Stomach (tissue), 8 donors: ENCODE measurements at regions not wholly inside any gene's neighbourhood (a gene's known extent, or its start where the extent isn't known, plus 50 kb on each side); places are given as distances from the start of the nearest gene placed in this dataset.

Experiments
- DNase-seq, 2 donors: peaks; one replicate each; pipeline versions ENCODE4 v3.0.0 to v3.0.0-alpha.2; 2013 to 2019
- H3K27ac ChIP-seq, 5 donors: fragments of 200-600 bp in 4 of 5; sonication (generic) in 4 of 5; one replicate each; pipeline ENCODE4 v1.5.1; 2013 to 2019; ENCODE audit warnings: mild to moderate bottlenecking in 1 of 5, moderate library complexity in 1 of 5
- H3K27me3 ChIP-seq, 3 donors: fragments of 200-600 bp; sonication (generic); one replicate each; pipeline ENCODE4 v1.5.1; 2017 to 2019; ENCODE audit warnings: mixed run types in 1 of 3
- H3K36me3 ChIP-seq, 4 donors: fragments of 200-600 bp; sonication (generic); 1 replicate in 3 of 4; 2 replicates in 1 of 4; pipeline ENCODE4 v1.5.1; 2016 to 2019
- H3K4me1 ChIP-seq, 4 donors: fragments of 200-600 bp; sonication (generic); one replicate each; pipeline ENCODE4 v1.5.1; 2016 to 2019
- H3K4me3 ChIP-seq, 4 donors: fragments of 200-600 bp; sonication (generic) in 3 of 4; one replicate each; pipeline ENCODE4 v1.5.1; 2016 to 2019; ENCODE audit warnings: mild to moderate bottlenecking in 1 of 4
- H3K9me3 ChIP-seq, 4 donors: fragments of 200-600 bp; sonication (generic); one replicate each; pipeline ENCODE4 v1.5.1; 2016 to 2019
- EP300 ChIP-seq: sonication (generic); formaldehyde crosslinking; IDR thresholded peaks from one replicate; pipeline ENCODE4 v1.6.1; 2017; ENCODE audit warnings: antibody characterized with exemption
- POLR2A ChIP-seq, 4 donors: fragments of 450-650 bp; IDR thresholded peaks; one replicate each; pipeline ENCODE4 v1.6.1; 2016; ENCODE audit warnings: antibody characterized with exemption in 4 of 4, control low read depth in 2 of 4, mild to moderate bottlenecking in 1 of 4, moderate library complexity in 1 of 4
- POLR2AphosphoS5 ChIP-seq, 3 donors: sonication (generic); formaldehyde crosslinking; IDR thresholded peaks; one replicate each; pipeline ENCODE4 v1.6.1; 2016; ENCODE audit warnings: antibody characterized with exemption in 3 of 3
- WGBS, 5 donors: extraction: QIAGEN DNeasy Blood & Tissue Kit in 3 of 5; methylation state at CpG; one replicate each; pipeline versions ENCODE4 v1.1.5 to v1.1.7; 2013 to 2018; 5-methylcytosine and 5-hydroxymethylcytosine counted together
- intact Hi-C: fragments of 100-400 bp; cut with DNase I; formaldehyde crosslinking; loops from one replicate; pipeline ENCODE4 v1.15.1; 2023; ENCODE audit warnings: low total_unique reads
- small RNA-seq, 4 donors: library from RNA; depleted of rRNA; stranded (forward); fragments of <200 nt; gene quantifications; one replicate each; pipeline ENCODE3, GENCODE V24; 2016
- TF ChIP-seq, protein P1 (sequence below), 7 experiments: fragments of 450-650 bp in 4 of 7; fragments of 200-600 bp in 3 of 7; sonication (generic) in 3 of 7; IDR thresholded peaks; one replicate each; pipeline ENCODE4 v1.5.1; 2016 to 2019; ENCODE audit warnings: antibody characterized with exemption in 7 of 7, control low read depth in 2 of 7, mild to moderate bottlenecking in 1 of 7
- donor health status: healthy with polysubstance abuse.
- donor health status: Bipolar disorder and iron deficiency.
- donor health status: healthy.

DNA sequence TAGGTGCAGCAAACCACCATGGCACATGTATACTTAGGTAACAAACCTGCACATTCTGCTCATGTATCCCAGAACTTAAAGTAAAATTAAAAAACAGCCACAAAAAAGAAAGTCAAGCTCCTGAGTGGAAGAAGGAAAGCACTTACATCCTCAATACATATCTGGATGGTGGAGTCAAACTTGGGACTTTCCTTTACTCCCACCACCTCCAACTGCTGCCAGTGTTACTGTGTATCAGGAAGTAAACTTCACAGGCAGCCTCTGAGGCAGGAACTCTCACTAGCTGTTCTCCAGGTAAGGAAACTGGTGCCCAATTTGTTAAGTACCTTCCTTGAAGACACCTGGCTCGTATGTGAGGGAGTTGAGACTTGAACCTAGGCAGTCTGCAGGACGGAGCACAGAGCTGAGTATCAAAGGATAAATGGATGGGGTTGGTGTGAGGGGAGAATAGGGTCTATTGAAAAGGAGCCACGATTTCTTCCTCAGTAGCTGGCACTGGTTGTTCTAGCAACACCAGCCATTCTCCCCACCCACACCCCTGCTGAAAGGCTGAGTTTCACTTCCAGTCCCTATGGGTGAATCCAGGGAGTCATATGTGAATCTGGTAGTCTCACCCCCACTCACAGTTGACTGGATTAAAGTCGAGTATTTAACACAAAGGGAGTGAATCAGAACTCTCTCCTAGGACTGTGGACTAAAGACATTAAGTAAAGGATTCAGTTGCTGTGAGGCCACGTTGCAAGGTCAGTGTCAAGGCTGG lies 50.0 kb upstream of the GPR39 start:
- H3K27ac ChIP-seq, result no peak overlapping the region
- DNase-seq, result no peak
- no peaks in the 10 kb centered on the region for H3K27me3 ChIP-seq
- H3K36me3 ChIP-seq, result no peaks in the 10 kb centered on the region
- H3K4me3 ChIP-seq, result no peak overlapping the region
- intact Hi-C loops, result no loop called here
- peaks cover 2 to 12% (median 11%) of the 10 kb centered on the region in 4 donors for H3K9me3 ChIP-seq
- no peak for TF ChIP-seq EP300
- TF ChIP-seq POLR2A (IDR thresholded peaks at IDR 0.05), result no peak
- TF ChIP-seq, protein P1, sequence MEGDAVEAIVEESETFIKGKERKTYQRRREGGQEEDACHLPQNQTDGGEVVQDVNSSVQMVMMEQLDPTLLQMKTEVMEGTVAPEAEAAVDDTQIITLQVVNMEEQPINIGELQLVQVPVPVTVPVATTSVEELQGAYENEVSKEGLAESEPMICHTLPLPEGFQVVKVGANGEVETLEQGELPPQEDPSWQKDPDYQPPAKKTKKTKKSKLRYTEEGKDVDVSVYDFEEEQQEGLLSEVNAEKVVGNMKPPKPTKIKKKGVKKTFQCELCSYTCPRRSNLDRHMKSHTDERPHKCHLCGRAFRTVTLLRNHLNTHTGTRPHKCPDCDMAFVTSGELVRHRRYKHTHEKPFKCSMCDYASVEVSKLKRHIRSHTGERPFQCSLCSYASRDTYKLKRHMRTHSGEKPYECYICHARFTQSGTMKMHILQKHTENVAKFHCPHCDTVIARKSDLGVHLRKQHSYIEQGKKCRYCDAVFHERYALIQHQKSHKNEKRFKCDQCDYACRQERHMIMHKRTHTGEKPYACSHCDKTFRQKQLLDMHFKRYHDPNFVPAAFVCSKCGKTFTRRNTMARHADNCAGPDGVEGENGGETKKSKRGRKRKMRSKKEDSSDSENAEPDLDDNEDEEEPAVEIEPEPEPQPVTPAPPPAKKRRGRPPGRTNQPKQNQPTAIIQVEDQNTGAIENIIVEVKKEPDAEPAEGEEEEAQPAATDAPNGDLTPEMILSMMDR (IDR thresholded peaks at IDR 0.05), result no peak
- TF ChIP-seq POLR2AphosphoS5 (IDR thresholded peaks at IDR 0.05), result no peak
- no peaks in the 10 kb centered on the region for H3K4me1 ChIP-seq
- WGBS, 5 donors, result 66 to 80% (median 75%) methylated on average over 5 of the region's 5 CpGs

Small RNAs in the stretch of these regions (small RNA-seq; reads per million reads assigned to genes)
- gene MIR663B, result 0 reads per million in 4 donors
- 0 to 0.20 (median 0.07) reads per million in 4 donors for gene RNA5-8SP5
